SU-DHL-6 (cell line): ENCODE measurements at regions not wholly inside any gene's neighbourhood (a gene's known extent, or its start where the extent isn't known, plus 50 kb on each side); places are given as distances from the start of the nearest gene placed in this dataset.

Experiments
- CTCF ChIP-seq: fragments of 200-600 bp; sonication (generic); IDR thresholded peaks from one replicate; pipeline ENCODE4 v1.5.1; 2017; ENCODE audit warnings: antibody characterized with exemption, mild to moderate bottlenecking, low read length, moderate library complexity; ENCODE audit not compliant: insufficient read depth, poor library complexity, severe bottlenecking
- EZH2phosphoT487 ChIP-seq: fragments of 200-600 bp; sonication (generic), shearing (Covaris generic); conservative IDR thresholded peaks from 2 replicates; pipeline ENCODE4 v1.6.1; 2018; ENCODE audit warnings: mild to moderate bottlenecking, antibody characterized with exemption, low read length, moderate library complexity, mixed read lengths

GRCh38 chr5:45105491-45105994, 296.8 kb downstream of the MRPS30 start:
- TF ChIP-seq CTCF (no peak), EZH2phosphoT487 (no peak)
